Left lung (tissue), 4 donors: ENCODE measurements at regions not wholly inside any gene's neighbourhood (a gene's known extent, or its start where the extent isn't known, plus 50 kb on each side); places are given as distances from the start of the nearest gene placed in this dataset.
"Not testable (repeated sequence)": the region's sequence is repeated elsewhere in the genome, so short reads cannot be mapped to it uniquely, and the experiment has no call there.

Source experiments
- ATAC-seq: fragments of 200-7000 bp; cut with Tn5 transposase; one replicate; pipeline ENCODE4 v1.9.1; 2020; ENCODE audit warnings: moderate library complexity
- DNase-seq, 4 donors: peaks; one replicate each; pipeline ENCODE4 v3.0.0-alpha.2; 2013 to 2020
- H3K27ac ChIP-seq, 2 donors: fragments of 200-600 bp; sonication (generic) in 1 of 2; one replicate each; pipeline versions ENCODE4 v1.5.0 to v1.8.0; 2020 to 2021
- H3K27me3 ChIP-seq, 2 donors: fragments of 200-600 bp; sonication (generic) in 1 of 2; one replicate each; pipeline versions ENCODE4 v1.5.0 to v1.8.0; 2020 to 2021
- H3K36me3 ChIP-seq, 2 donors: fragments of 200-600 bp; sonication (generic) in 1 of 2; one replicate each; pipeline versions ENCODE4 v1.5.0 to v1.8.0; 2020 to 2021
- H3K4me1 ChIP-seq, 2 donors: fragments of 200-600 bp; one replicate each; pipeline ENCODE4 v1.8.0; 2021
- H3K4me3 ChIP-seq, 2 donors: fragments of 200-600 bp; sonication (generic) in 1 of 2; one replicate each; pipeline versions ENCODE4 v1.5.0 to v1.8.0; 2020 to 2021; ENCODE audit warnings: mild to moderate bottlenecking in 1 of 2
- H3K9me3 ChIP-seq, 2 donors: fragments of 200-600 bp; sonication (generic) in 1 of 2; one replicate each; pipeline versions ENCODE4 v1.5.0 to v1.8.0; 2020 to 2021
- CTCF ChIP-seq, 2 donors: fragments of 200-600 bp; sonication (generic) in 1 of 2; IDR thresholded peaks; one replicate each; pipeline versions ENCODE4 v1.5.0 to v1.8.0; 2021; ENCODE audit warnings: antibody characterized with exemption in 2 of 2
- intact Hi-C, 2 donors: fragments of 100-400 bp; cut with DNase I; formaldehyde crosslinking; loops; one replicate each; pipeline versions ENCODE4 v1.11.2 to v1.14.2; 2022
- donor health status: DM: no; HTN: yes; CAD: no.
- donor health status: DM: no; HTN: no; CAD: no.

- ATAC-seq (no peak), DNase-seq (no peak)
- H3K4me1 ChIP-seq = peaks cover 0 to 3% of the 10 kb centered on the region in 2 donors
- peaks cover 0 to 3% of the 10 kb centered on the region in 2 donors for H3K9me3 ChIP-seq
- no peaks in the 10 kb centered on the region for H3K27me3 ChIP-seq
- H3K36me3 ChIP-seq = no peaks in the 10 kb centered on the region
- no peak overlapping the region for H3K4me3 ChIP-seq
- intact Hi-C loops = no loop called here
- no peak for TF ChIP-seq CTCF (IDR thresholded peaks at IDR 0.05)
- no peak overlapping the region for H3K27ac ChIP-seq
Measured at GRCh38 chr2:149857344-149857743, 269.8 kb upstream of the MMADHC start.

GRCh38 chr2:149855859-149856258, 268.3 kb upstream of the MMADHC start:
- intact Hi-C loops, ATAC-seq, H3K9me3 ChIP-seq: not testable (repeated sequence)

GRCh38 chr2:149849591-149849990, 262.0 kb upstream of the MMADHC start:
- Histone ChIP-seq H3K36me3 (no peaks in the 10 kb centered on the region), H3K27me3 (no peaks in the 10 kb centered on the region), H3K27ac (no peak overlapping the region), H3K4me3 (no peak overlapping the region), H3K9me3 (peaks cover 0 to 3% of the 10 kb centered on the region in 2 donors), H3K4me1 (no peaks in the 10 kb centered on the region)
- no peak for TF ChIP-seq CTCF (IDR thresholded peaks at IDR 0.05)
- DNase-seq = no peak
- ATAC-seq = no peak
- intact Hi-C loops = no loop called here

More at GRCh38 chr2:149855859-149856258, 268.3 kb upstream of the MMADHC start:
- DNase-seq, H3K27ac ChIP-seq, H3K4me1 ChIP-seq, H3K27me3 ChIP-seq, H3K4me3 ChIP-seq, H3K36me3 ChIP-seq: not testable (repeated sequence)

- Histone ChIP-seq H3K36me3 (no peaks in the 10 kb centered on the region), H3K27me3 (no peaks in the 10 kb centered on the region), H3K4me3 (no peak overlapping the region), H3K9me3 (peaks cover 0 to 3% of the 10 kb centered on the region in 2 donors), H3K27ac (no peak overlapping the region), H3K4me1 (no peaks in the 10 kb centered on the region)
- intact Hi-C loops = no loop called here
- DNase-seq (no peak), ATAC-seq (no peak)
- no peak for TF ChIP-seq CTCF (IDR thresholded peaks at IDR 0.05)
Measured at GRCh38 chr2:149849136-149849535, 261.6 kb upstream of the MMADHC start.

GRCh38 chr2:149841396-149841795, 253.8 kb upstream of the MMADHC start:
- no peak overlapping the region for H3K4me3 ChIP-seq
- no peaks in the 10 kb centered on the region for H3K4me1 ChIP-seq
- intact Hi-C loops = no loop called here
- no peaks in the 10 kb centered on the region for H3K27me3 ChIP-seq
- TF ChIP-seq CTCF (IDR thresholded peaks at IDR 0.05) = no peak
- peaks cover 0 to 5% of the 10 kb centered on the region in 2 donors for H3K9me3 ChIP-seq
- no peak for DNase-seq
- H3K27ac ChIP-seq = no peak overlapping the region
- no peaks in the 10 kb centered on the region for H3K36me3 ChIP-seq
- no peak for ATAC-seq

- no peaks in the 10 kb centered on the region for H3K27me3 ChIP-seq
- no peak for ATAC-seq
- H3K9me3 ChIP-seq = peaks cover 0 to 18% of the 10 kb centered on the region in 2 donors
- no peak overlapping the region for H3K27ac ChIP-seq
- DNase-seq = no peak
- H3K4me3 ChIP-seq = no peak overlapping the region
- intact Hi-C loops = no loop called here
- no peaks in the 10 kb centered on the region for H3K36me3 ChIP-seq
- no peak for TF ChIP-seq CTCF (IDR thresholded peaks at IDR 0.05)
- no peaks in the 10 kb centered on the region for H3K4me1 ChIP-seq
Measured at GRCh38 chr2:149832324-149832723, 244.7 kb upstream of the MMADHC start.
